HG03460 (cell line): ENCODE measurements at regions not wholly inside any gene's neighbourhood (a gene's known extent, or its start where the extent isn't known, plus 50 kb on each side); places are given as distances from the start of the nearest gene placed in this dataset.

Experiments used
- ATAC-seq: cut with Tn5 transposase; IDR thresholded peaks from one replicate; pipeline ENCODE4 v1.9.1; 2021; ENCODE audit not compliant: unreplicated experiment

DNA sequence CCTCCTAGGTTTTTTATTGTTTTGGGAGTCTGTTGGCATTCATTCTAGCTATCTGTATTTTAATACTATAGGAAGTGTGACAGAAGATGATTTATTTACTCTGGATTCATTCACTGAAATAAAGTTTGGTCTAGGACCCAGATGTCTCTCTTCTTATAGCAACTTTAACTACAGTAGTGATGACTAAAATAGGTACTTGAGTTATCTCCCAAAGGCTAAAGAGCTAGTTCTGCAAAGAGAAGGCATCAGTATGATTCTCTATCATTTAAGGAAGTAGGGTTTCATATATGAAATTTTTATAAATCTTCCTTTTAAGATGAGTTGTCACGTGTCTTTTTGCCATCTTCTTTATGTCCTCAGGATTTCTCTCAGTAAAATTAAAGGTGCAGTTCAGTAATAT is 507.4 kb downstream of the KCTD12 start:
- ATAC-seq, result no peak

DNA sequence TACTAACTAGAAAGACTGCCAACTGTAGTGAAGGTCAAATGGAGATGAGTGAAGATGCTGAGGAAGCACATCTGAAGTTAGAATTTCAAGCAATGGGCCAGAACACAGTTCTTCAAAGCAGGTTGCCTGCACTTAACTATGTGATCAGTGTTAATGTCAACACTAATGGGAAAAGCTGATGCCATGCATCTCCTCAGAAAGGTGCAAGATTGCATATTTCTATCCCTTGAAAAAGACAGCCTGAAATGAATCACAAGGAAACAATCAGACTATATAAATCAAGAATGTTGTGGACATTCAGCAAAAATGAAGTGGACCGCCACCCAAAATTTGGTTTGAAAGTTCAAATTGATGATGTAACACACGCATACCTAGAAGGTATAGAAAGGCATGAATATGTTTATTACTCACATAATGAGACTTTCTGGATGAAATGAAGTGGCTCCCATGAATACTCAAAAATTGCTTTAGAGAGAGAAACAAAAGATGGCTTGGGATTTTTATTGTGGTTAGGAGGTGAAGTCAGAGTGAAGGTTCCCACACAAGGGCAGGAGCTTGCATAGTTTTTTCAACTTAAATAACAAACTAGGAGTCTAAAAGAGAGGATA is 522.4 kb downstream of the KCTD12 start:
- ATAC-seq, result no peak

DNA sequence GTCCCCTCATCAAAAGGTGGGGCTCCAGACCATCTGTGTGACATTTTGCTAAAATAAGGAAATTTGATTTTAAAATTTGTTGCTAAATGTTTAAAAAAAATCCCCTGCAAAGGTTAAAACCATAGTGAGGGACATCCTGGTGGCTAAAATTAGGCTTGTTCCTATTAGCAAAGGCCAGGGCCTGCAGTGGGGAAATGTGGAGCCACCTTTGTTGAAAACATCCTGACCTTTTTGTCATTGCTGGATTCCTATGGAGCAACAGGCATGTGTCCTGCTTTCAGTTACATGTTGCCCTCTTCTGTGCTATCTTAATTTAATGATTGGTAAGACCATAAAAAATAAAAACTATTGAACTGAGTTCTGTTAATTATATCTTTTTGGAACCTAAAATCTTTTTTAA is 524.3 kb downstream of the KCTD12 start:
- ATAC-seq, result no peak

DNA sequence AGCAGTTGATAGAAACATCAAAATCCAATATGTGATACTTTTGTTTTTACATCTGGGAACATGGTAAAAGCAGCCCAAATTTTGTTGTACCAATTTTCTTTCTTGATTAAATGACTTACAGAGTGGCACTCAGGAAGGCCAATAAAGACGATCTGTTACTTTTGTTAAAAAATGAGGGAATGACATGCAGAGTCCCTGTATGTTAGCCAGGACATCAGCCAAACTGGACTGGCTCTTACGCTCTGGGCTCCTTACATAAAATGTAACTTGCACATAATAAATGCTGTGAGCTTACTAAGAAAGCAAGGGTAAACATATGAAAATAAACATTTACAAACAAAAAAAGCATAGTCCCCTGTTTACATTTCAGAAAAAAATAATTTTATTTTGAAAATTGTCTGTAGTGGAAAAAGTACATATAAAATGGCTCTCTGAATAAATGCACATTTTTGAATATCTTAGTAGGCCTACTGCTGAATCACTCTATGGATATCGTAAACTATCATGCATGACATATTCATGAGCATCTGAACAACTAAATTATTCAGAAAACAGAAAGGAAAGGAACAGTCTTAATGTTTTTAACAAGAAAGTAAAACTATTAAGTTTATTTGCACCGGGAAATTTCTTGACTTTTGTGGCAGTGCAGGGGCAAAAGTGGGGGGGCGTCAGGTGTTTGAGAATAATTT is 534.5 kb downstream of the KCTD12 start:
- no peak for ATAC-seq

DNA sequence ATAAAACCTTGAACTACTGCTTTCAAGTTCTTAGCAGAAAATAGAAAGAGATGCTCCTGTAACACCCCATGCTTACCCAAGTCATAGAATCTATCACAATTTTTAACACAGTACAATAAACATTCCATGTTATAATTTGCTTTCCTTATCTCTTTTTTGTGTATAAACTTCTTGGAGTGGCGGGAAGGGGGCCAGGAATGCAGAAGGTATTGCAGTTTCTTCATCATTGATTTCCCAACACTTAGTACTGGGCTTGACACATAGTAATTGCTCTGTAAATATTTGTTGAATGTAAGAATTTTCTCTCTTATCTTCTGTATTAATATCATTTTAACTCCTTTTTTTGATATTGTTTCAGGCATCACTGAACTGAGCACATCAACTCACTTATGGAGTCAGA is 535.8 kb downstream of the KCTD12 start:
- ATAC-seq, result no peak

DNA sequence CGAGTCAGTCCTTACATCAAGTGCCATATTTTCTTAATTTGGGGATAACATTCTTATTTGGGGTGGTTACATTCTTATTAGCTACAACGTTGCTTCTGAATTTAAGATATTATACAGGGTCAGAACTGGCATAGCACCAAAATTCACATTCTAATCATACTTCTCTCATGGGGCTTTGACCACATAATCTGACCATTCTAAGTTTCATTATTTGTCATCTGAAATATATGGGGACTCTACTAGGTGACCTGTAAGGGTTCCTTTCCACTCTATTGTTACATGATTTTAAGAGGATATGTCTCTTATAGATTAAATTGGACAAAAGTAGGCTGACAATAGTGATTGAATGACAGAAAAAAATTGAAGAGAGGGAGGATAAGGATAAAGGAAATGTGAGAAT is 536.5 kb downstream of the KCTD12 start:
- ATAC-seq, result no peak

DNA sequence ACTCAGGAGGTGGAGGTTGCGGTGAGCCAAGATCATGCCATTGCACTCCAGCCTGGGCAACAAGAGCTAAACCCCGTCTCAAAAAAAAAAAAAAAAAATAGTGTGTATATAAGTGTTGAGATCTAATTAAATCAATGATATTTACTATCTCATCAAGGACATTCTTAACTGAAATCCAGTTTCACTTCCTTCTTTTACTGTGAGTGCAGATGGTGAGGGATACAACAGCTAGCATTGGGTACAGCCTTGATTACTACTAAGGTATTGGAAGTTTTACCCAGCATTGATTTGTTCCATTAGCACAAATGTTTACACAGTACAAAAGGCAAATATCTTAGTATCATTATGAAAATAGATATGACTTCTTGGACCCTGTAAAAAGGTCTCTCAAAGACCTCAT is 546.6 kb downstream of the KCTD12 start:
- no peak for ATAC-seq

DNA sequence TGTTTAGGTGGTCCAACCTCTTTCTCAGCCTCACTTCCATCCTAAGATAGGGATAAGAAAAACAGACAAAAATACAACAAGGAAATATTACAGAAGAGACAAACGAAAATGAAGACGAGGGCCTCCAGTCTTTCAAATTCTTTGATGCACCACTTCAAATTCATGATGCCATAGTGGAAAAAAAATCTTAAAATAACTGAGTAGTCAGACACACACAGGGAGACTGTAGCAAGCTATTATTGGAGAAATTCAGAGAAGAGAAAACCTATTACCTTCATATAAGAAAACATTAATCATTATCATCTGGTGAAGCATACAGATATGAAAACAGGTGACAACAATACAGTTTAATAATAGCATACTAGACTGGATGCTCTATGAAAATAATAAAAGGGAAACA is 548.2 kb downstream of the KCTD12 start:
- no peak for ATAC-seq

DNA sequence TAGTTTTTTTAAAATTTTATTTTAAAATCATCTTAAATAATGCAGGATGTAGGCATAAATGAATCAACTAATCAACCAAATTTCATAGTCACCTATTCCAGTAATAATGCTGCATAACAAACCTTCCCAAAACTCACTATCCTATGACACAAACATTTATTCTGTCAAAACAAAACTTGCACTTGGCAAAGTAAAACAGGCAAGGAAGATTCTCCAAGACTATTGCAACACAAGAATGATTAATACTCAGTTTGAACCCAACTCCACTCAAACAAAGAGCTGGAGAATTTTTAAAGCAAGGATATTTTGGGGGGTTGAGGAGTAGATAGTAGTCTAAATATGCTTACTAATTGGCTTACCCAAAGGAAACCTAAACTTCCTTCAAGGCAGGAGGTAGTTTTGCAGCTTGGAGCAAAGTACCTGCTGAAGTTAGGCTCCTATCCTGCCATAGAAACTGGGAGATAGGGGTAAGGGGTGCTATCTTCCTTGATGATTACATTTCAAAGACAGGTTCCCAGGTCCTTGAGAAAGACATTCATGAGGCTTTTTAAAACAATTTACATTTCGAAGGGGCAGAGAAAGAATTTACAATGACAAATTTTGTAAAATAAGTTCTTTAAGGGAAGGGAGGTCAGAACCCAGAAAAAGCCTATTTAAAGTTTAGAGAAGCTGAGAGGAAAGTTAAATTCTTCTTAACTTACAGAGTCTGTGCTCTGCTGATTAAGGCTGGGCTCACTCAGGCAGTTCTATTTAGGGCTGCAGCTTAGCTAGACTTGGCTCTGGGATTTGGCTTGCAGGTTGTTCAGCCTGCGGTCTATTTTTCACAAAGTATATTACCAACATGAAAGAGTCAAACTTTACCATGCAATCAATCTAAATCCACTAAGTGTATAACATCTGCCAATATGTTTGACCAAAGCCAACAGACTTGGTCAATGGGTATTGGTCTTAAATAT is 549.0 kb downstream of the KCTD12 start:
- no peak for ATAC-seq

DNA sequence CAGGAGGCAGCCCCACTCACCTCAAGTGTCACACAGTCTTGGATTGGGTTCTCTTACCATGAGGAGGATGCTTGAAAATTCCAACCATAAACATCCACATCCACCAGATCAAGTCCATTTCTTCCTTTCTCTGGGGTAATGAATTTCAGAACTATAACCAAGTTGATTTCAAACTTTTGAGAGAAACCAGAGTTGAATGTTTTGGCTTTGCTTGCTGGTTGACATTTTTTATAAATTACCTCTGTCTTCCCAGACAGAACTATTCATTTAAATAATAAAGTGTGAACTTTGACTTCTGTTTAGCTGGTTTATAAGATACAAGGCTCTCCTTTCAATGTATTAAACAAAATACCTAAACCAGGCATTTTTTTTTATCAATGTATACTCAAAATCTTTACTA is 550.7 kb downstream of the KCTD12 start:
- no peak for ATAC-seq

DNA sequence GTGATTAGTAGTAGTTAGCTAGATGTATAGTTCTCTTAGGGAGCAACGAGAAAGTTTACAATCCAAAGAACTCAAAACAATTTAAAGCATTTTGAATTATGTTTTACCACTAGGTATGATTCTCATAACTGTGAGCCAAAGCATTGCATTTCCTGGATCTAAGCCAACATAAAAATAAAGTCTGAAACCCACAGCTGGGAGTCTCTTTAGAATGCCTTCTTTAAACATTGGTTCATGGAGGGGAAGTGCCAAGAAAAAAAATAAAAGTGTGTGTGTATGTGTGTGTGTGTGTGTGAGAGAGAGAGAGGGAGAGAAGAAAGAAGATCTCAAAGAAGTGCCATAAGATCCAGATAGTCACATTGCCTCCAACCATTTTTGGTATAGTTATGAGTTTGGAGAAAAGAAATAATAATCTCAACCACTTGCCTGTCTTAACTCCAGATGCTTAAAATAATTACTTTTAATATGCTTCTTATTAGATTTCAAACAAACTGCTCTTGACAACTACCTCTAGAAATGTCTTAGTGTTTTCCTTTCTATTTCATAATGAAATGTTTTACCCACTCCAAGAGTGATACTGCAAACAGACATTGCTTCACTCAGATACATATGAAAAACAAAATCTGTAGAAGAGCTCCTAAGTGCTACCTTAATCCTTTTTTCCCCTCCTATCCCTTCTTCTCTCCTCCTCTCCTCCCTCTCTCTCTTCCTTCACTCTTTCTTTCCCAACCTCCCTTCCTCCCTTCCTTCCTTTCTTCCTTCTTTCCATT is 554.1 kb downstream of the KCTD12 start:
- ATAC-seq, result no peak

DNA sequence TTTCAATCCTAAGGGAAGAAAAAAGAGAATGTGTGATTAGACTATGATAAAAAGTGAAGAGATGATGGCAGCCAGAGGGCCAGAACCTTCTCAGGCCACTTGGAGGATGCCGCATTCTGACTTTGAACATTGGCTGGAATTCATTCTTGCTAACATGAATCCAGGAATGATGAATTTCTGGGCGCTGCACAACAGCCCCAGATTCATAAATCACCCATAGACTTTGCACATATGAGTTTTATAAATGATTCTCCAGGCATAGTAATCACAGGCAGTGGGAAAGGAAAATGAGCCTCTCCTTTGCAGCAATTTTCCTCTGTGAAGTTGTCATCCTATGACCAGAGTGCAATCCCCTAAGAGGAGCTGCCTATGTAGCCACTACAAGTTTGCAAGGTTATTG is 555.4 kb downstream of the KCTD12 start:
- no peak for ATAC-seq

DNA sequence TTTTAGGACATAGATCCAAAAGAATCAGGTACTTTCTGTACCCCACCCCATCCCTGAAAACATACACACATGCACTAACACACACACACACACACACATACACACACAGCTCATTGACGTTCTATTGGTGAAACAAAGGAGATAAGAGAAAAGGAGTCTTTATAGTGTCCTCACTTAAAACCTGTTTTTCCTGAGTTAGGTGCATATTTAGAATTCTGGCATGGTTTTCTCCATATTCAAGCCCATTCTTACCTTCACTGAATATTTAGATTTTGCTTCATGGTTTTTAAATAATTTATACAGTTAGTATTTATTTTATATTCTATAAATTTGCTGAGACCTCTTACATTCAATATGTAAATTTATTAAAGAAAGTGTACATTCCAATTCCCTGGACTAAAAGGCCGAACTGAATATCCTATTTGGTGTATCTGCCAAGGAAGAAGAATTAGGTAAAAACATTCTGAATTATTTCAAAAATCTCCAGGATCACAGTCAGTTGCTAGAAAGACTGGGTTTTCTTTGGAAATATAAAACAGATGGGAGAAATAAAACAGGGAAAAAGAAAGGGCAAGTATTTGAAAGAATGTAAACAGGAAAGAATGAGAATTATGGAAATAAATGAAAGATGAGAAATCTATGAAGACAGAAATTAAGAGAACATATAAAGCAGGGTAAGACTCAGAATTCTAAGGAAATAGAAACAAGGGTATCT is 556.2 kb downstream of the KCTD12 start:
- ATAC-seq, result no peak

DNA sequence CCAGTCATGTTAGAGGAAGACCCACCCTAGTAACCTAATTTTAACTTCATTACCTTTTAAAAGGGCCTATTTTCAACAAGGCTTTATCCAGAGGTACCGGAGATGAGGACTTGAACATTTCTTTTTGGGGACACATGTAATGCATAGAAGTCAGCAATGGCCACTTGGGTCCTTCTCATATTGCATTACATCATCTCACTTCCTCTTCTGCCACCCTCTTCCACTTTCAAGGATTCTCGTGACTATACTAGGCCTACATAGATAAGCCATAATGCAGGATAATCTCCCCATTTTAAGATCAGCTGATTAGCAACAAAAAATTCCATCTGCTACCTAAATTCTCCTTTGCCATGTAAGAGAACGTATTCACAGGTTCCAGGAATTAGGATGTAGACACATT is 557.2 kb downstream of the KCTD12 start:
- no peak for ATAC-seq

DNA sequence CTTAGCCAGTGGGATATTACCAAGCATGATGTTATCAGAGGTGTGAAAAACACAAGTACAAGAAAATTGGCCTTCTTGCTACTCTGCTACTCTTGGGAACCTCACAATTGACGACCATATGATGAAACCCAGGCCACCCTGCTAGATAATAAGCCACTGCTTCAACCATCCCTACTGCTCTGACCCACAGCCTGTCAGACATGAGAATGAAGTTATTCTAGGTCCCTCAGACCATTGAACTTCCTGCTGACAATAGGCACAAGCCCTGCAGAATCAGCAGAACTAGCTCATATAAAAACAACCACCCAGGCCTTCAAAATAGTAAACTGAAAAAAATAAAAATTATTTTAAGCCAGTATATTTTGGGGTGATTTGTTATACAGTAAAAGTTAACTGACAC is 559.9 kb downstream of the KCTD12 start:
- no peak for ATAC-seq

DNA sequence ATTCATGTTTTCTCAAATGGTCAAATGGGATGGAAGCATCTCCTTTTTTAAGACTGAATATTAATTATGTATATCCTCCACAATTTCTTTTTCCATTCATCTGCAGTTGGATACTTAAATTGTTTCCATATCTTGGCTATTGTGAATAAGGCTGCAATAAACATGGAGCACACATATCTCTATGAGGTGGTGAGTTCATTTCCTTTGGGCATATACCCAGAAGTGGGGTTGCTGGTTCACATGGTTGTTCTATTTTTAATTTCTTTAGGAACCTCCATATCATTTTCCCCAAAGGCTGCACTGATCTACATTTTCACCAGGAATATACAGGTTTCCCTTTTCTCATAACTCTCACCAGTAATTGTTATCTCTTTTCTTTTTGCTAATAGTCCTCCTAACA is 566.3 kb downstream of the KCTD12 start:
- no peak for ATAC-seq

DNA sequence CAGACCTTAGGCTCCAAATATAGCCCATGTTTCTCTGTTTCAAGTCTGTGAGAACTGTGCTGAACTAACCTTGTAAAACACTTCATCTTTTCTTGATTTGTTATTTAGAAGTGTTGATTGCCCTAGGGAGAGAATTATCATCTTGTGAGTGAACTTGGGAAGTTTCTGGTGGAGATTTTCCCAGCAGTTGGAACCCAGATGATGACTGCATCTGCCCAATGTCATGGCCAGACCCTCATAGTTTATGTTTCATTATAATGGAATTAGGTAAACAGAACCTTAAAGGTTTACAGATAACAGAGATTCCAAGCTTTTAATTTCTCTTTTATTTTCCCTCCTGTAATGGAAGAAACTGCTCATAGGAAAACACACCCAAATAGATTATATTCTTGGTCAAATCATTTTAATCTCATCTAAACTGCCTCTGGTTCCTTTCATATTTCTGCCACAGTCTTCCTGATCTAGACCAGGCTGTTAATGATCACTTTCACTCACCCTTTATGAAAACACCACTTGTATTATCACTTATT is 569.1 kb downstream of the KCTD12 start:
- ATAC-seq, result no peak

DNA sequence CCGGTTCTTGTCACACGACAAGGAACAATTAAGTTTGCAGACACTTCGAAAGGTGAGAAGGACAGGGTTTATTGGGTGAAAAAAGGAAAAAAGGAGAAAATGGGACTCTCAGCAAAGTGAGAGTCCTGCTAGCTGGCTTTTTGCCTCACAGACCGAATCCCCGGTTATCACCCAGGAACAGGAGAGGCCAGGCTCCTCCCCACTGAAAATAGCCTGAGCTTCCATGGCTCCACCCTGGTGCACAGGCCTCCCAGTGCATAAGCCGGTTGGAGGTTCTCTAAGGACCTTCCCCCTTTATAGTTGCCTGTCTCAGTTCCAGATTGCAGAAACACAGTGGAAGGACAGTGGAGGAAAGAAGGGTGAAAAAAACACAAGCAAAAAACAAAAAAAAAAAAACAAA is 571.7 kb downstream of the KCTD12 start:
- ATAC-seq, result no peak

DNA sequence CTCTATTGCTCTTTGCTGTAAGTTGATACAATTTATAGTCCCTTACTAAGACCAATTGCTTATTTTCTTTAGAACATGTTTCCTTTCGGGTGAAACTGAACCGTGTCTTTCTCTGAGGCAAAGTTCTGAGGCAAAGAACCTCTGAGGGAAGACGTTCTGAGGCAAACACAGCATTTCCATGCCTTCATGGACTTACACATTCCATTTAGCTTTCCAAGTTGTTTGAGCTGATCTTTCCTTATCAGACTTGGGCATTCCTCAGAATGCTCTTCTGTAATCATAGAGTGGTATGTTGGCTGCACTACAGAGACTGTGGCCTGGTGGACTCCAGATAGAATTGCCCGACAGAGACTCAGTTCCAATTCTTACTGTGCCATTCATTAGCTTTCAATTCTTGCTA is 579.1 kb downstream of the KCTD12 start:
- ATAC-seq, result no peak

DNA sequence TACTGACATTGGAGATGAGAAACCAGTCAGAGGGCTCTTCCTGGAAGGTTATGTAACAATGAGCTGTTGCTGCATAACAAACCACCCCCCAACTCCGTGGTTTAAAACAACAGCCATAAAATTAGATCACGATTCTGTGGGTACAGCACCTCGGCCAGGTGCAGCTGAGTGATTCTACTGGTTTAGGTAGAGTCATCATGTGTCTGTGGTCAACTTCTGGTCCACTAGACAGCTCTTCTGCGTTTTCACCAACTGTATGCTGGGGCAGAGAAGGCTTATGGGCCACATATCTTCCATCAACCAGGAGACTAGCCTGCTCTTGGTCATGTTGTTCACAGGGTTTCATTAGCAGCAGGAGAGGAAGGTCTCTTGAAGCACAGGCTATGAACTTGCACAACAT is 585.5 kb downstream of the KCTD12 start:
- ATAC-seq, result no peak
